H9 (cell line): ENCODE measurements at regions not wholly inside any gene's neighbourhood (a gene's known extent, or its start where the extent isn't known, plus 50 kb on each side); places are given as distances from the start of the nearest gene placed in this dataset.

ENCODE experiments used
- DNase-seq: peaks from one replicate; pipeline ENCODE4 v3.0.0-alpha.2; 2017
- H2AFZ ChIP-seq: one replicate; pipeline ENCODE4 v1.6.1; 2013; ENCODE audit warnings: mild to moderate bottlenecking, low read length, control low read depth, moderate library complexity
- H2AK5ac ChIP-seq: 2 replicates; pipeline ENCODE4 v1.6.1; 2013; ENCODE audit warnings: low read length, control low read depth, mixed read lengths; ENCODE audit not compliant: insufficient read length
- H2BK120ac ChIP-seq: one replicate; pipeline ENCODE4 v1.6.1; 2013; ENCODE audit warnings: low read depth, mild to moderate bottlenecking, low read length, control low read depth, inconsistent platforms; ENCODE audit not compliant: poor library complexity, severe bottlenecking
- H2BK12ac ChIP-seq: 2 replicates; pipeline ENCODE4 v1.6.1; 2013; ENCODE audit warnings: low read length, control low read depth, mixed read lengths, low read depth; ENCODE audit not compliant: insufficient read length
- H2BK15ac ChIP-seq: 2 replicates; pipeline ENCODE4 v1.6.1; 2013; ENCODE audit warnings: low read depth, low read length, control low read depth
- H2BK20ac ChIP-seq: one replicate; pipeline ENCODE4 v1.6.1; 2013; ENCODE audit warnings: low read depth, mild to moderate bottlenecking, low read length, control low read depth, inconsistent platforms; ENCODE audit not compliant: poor library complexity, severe bottlenecking
- H2BK5ac ChIP-seq: 2 replicates; pipeline ENCODE4 v1.6.1; 2013; ENCODE audit warnings: low read length, control low read depth, mixed read lengths; ENCODE audit not compliant: insufficient read length
- H3K14ac ChIP-seq: 2 replicates; pipeline ENCODE4 v1.6.1; 2013; ENCODE audit warnings: low read length, control low read depth; ENCODE audit not compliant: insufficient read depth
- H3K18ac ChIP-seq: 2 replicates; pipeline ENCODE4 v1.6.1; 2013; ENCODE audit warnings: low read depth, mild to moderate bottlenecking, mixed read lengths, low read length, control low read depth; ENCODE audit not compliant: insufficient read length
- H3K23ac ChIP-seq: 2 replicates; pipeline ENCODE4 v1.6.1; 2013; ENCODE audit warnings: low read length, control low read depth, mixed read lengths, low read depth; ENCODE audit not compliant: insufficient read length
- H3K23me2 ChIP-seq: 2 replicates; pipeline ENCODE4 v1.6.1; 2013; ENCODE audit warnings: low read depth, mild to moderate bottlenecking, mixed read lengths, low read length, control low read depth; ENCODE audit not compliant: insufficient read length, poor library complexity, severe bottlenecking
- H3K27ac ChIP-seq: 2 replicates; pipeline ENCODE4 v1.5.1; 2013; ENCODE audit warnings: low read length, control low read depth, mixed read lengths, low read depth; ENCODE audit not compliant: insufficient read length
- H3K27me3 ChIP-seq: 2 replicates; pipeline ENCODE4 v1.6.1; 2013; ENCODE audit warnings: low read length, control low read depth, inconsistent platforms; ENCODE audit not compliant: insufficient read depth
- H3K4ac ChIP-seq: 2 replicates; pipeline ENCODE4 v1.6.1; 2013; ENCODE audit warnings: low read depth, mild to moderate bottlenecking, control low read depth, inconsistent platforms, low read length, moderate library complexity
- H3K4me1 ChIP-seq: 2 replicates; pipeline ENCODE4 v1.6.1; 2013; ENCODE audit warnings: low read length, control low read depth, inconsistent platforms; ENCODE audit not compliant: insufficient read depth
- H3K4me2 ChIP-seq: 2 replicates; pipeline ENCODE4 v1.6.1; 2013; ENCODE audit warnings: low read length, control low read depth, mixed read lengths; ENCODE audit not compliant: insufficient read length, insufficient read depth
- H3K56ac ChIP-seq: 2 replicates; pipeline ENCODE4 v1.6.1; 2013; ENCODE audit warnings: low read depth, mild to moderate bottlenecking, mixed read lengths, low read length, control low read depth; ENCODE audit not compliant: insufficient read length
- H3K79me1 ChIP-seq: 2 replicates; pipeline ENCODE4 v1.6.1; 2013; ENCODE audit warnings: low read depth, mild to moderate bottlenecking, moderate library complexity, low read length, control low read depth, inconsistent platforms; ENCODE audit not compliant: insufficient read depth, poor library complexity, severe bottlenecking
- H3K79me2 ChIP-seq: 2 replicates; pipeline ENCODE4 v1.6.1; 2013; ENCODE audit warnings: low read length, control low read depth, inconsistent platforms; ENCODE audit not compliant: insufficient read depth
- H3K9ac ChIP-seq: 2 replicates; pipeline ENCODE4 v1.6.1; 2013; ENCODE audit warnings: low read length, control low read depth, mixed read lengths; ENCODE audit not compliant: insufficient read length; ENCODE audit errors: extremely low read depth
- H3K9me3 ChIP-seq: one replicate; pipeline ENCODE4 v1.6.1; 2013; ENCODE audit warnings: low read depth, low read length, inconsistent platforms; ENCODE audit not compliant: control insufficient read depth
- H3T11ph ChIP-seq: one replicate; pipeline ENCODE4 v1.6.1; 2013; ENCODE audit warnings: mild to moderate bottlenecking, low read length, control low read depth, inconsistent platforms
- H4K20me1 ChIP-seq: one replicate; pipeline ENCODE4 v1.6.1; 2013; ENCODE audit not compliant: control insufficient read depth, insufficient read length, insufficient read depth
- H4K5ac ChIP-seq: 2 replicates; pipeline ENCODE4 v1.6.1; 2013; ENCODE audit warnings: low read depth, mild to moderate bottlenecking, mixed read lengths, low read length, control low read depth; ENCODE audit not compliant: insufficient read length
- H4K8ac ChIP-seq: replicated peaks from 2 replicates; pipeline ENCODE4 v1.6.1; 2013; ENCODE audit warnings: low read length, control low read depth, mixed read lengths, low read depth; ENCODE audit not compliant: insufficient read length
- H4K91ac ChIP-seq: 2 replicates; pipeline ENCODE4 v1.6.1; 2013; ENCODE audit warnings: low read depth, mild to moderate bottlenecking, moderate library complexity, mixed read lengths, low read length, control low read depth; ENCODE audit not compliant: insufficient read length
- H3K27ac Mint-ChIP-seq, 3 experiments: 2 replicates in 2 of 3; 3 replicates in 1 of 3; pipeline ENCODE4 v1.8.0; 2020 to 2021; ENCODE audit warnings: mixed read lengths in 3 of 3, mild to moderate bottlenecking in 1 of 3, moderate library complexity in 1 of 3
- H3K27me3 Mint-ChIP-seq: 2 replicates; pipeline ENCODE4 v1.8.0; 2021; ENCODE audit warnings: low read depth, mild to moderate bottlenecking, moderate library complexity, mixed read lengths
- H3K36me3 Mint-ChIP-seq, 3 experiments: 2 replicates in 2 of 3; 3 replicates in 1 of 3; pipeline ENCODE4 v1.8.0; 2020 to 2021; ENCODE audit warnings: low read depth in 3 of 3, mixed read lengths in 3 of 3; ENCODE audit not compliant: insufficient read depth in 1 of 3
- H3K4me1 Mint-ChIP-seq, 2 experiments: 2 replicates each; pipeline ENCODE4 v1.8.0; 2020; ENCODE audit warnings: mixed read lengths in 2 of 2
- H3K4me3 Mint-ChIP-seq, 2 experiments: 2 replicates in 1 of 2; 3 replicates in 1 of 2; pipeline ENCODE4 v1.8.0; 2020 to 2021; ENCODE audit warnings: mild to moderate bottlenecking in 2 of 2, mixed read lengths in 2 of 2, moderate library complexity in 1 of 2
- H3K9me3 Mint-ChIP-seq, 2 experiments: 2 replicates in 1 of 2; 3 replicates in 1 of 2; pipeline ENCODE4 v1.8.0; 2020; ENCODE audit warnings: mild to moderate bottlenecking in 2 of 2, mixed read lengths in 2 of 2, moderate library complexity in 1 of 2
- CTCF ChIP-seq: fragments of 200-600 bp; sonication (generic); conservative IDR thresholded peaks from 3 replicates; pipeline ENCODE4 v1.8.0; 2021; ENCODE audit warnings: antibody characterized with exemption, mild to moderate bottlenecking
- WGBS: extraction: QIAGEN DNeasy Blood & Tissue Kit; methylation state at CpG from one replicate; pipeline ENCODE4 v1.1.7; 2013; ENCODE audit warnings: missing lambda C conversion rate, low lambda C conversion rate, mixed read lengths; ENCODE audit not compliant: insufficient read length; ENCODE audit errors: extremely low coverage; 5-methylcytosine and 5-hydroxymethylcytosine counted together

GRCh38 chr4:124954046-124954445 is 241.5 kb upstream of the ANKRD50 start:
- Histone ChIP-seq H3K23ac (no peak overlapping the region), H3K56ac (no peak overlapping the region), H3T11ph (no peak overlapping the region), H2BK15ac (no peak overlapping the region), H2BK20ac (no peak overlapping the region), H3K27me3 (no peaks in the 10 kb centered on the region), H2AK5ac (no peak overlapping the region), H3K14ac (no peak overlapping the region), H3K4me2 (no peak overlapping the region), H3K9me3 (no peaks in the 10 kb centered on the region), H3K9ac (no peak overlapping the region), H4K91ac (no peak overlapping the region), H2BK120ac (no peak overlapping the region), H4K20me1 (no peaks in the 10 kb centered on the region), H3K4ac (no peak overlapping the region), H4K5ac (no peak overlapping the region), H2AFZ (no peak overlapping the region), H3K79me2 (no peaks in the 10 kb centered on the region), H4K8ac (no peak overlapping the region), H2BK5ac (no peak overlapping the region), H3K4me1 (no peaks in the 10 kb centered on the region), H3K18ac (no peak overlapping the region), H2BK12ac (no peak overlapping the region), H3K27ac (no peak overlapping the region), H3K79me1 (no peaks in the 10 kb centered on the region), H3K23me2 (no peaks in the 10 kb centered on the region)
- Mint-ChIP-seq H3K27ac (no peak overlapping the region), H3K4me1 (peaks cover 2 to 5% of the 10 kb centered on the region in 2 experiments; a peak in 3 of 4 replicates), H3K9me3 (peaks cover 9 to 10% of the 10 kb centered on the region in 2 experiments), H3K36me3 (peaks cover 0 to 9% (median 5%) of the 10 kb centered on the region in 3 experiments; a peak in 4 of 7 replicates), H3K27me3 (no peaks in the 10 kb centered on the region), H3K4me3 (no peak overlapping the region)
- DNase-seq, result no peak
- no CpG with 5 or more reads among the region's 1 CpG for WGBS
- TF ChIP-seq CTCF, result no peak
